ENCODE measurements at regions not wholly inside any gene's neighbourhood (a gene's known extent, or its start where the extent isn't known, plus 50 kb on each side); places are given as distances from the start of the nearest gene placed in this dataset.
"Not testable (repeated sequence)": the region's sequence is repeated elsewhere in the genome, so short reads cannot be mapped to it uniquely, and the experiment has no call there.

- H3K27me3 ChIP-seq, result no peaks in the 10 kb centered on the region
- H3K4me1 ChIP-seq, result no peaks in the 10 kb centered on the region
- H3K4me3 ChIP-seq, result no peak overlapping the region
- H3K9me3 ChIP-seq, result no peaks in the 10 kb centered on the region
- 82 to 97% methylated on average over 1 of the region's 1 CpG for WGBS, 2 donors
- no peak for TF ChIP-seq POLR2A (IDR thresholded peaks at IDR 0.05)
- no peak for TF ChIP-seq CTCF (IDR thresholded peaks at IDR 0.05)
- TF ChIP-seq EP300 (IDR thresholded peaks at IDR 0.05), result no peak
- H3K27ac ChIP-seq, result no peak overlapping the region
- DNase-seq (ENCODE audit: low spot score in 2 of 2), result no peak
- H3K36me3 ChIP-seq, result no peaks in the 10 kb centered on the region
These were observed 453.7 kb downstream of the NAV3 start for GRCh38 chr12:78284417-78284816.

- 66 to 80% methylated on average over 5 of the region's 5 CpGs for whole genome bisulfite sequencing, 2 donors
- TF ChIP-seq EP300 (IDR thresholded peaks at IDR 0.05) (no peak), POLR2A (IDR thresholded peaks at IDR 0.05) (no peak), CTCF (IDR thresholded peaks at IDR 0.05) (no peak)
- Histone ChIP-seq H3K36me3 (no peaks in the 10 kb centered on the region), H3K4me3 (no peak overlapping the region), H3K4me1 (no peaks in the 10 kb centered on the region), H3K27me3 (no peaks in the 10 kb centered on the region), H3K27ac (no peak overlapping the region), H3K9me3 (no peaks in the 10 kb centered on the region)
- DNase-seq (ENCODE audit: low spot score in 2 of 2), result no peak
These were observed 460.1 kb downstream of the NAV3 start for GRCh38 chr12:78290606-78291345.

- Histone ChIP-seq H3K36me3 (no peaks in the 10 kb centered on the region), H3K27ac (no peak overlapping the region), H3K4me3 (no peak overlapping the region), H3K4me1 (no peaks in the 10 kb centered on the region), H3K9me3 (no peaks in the 10 kb centered on the region), H3K27me3 (no peaks in the 10 kb centered on the region)
- no peak for DNase-seq (ENCODE audit: low spot score in 2 of 2)
- 75 to 78% methylated on average over 1 of the region's 1 CpG for WGBS, 2 donors
- TF ChIP-seq POLR2A (IDR thresholded peaks at IDR 0.05) (no peak), CTCF (IDR thresholded peaks at IDR 0.05) (no peak), EP300 (IDR thresholded peaks at IDR 0.05) (no peak)
These were observed 462.5 kb downstream of the NAV3 start for GRCh38 chr12:78293059-78293686.

GRCh38 chr12:78301282-78301681, 470.6 kb downstream of the NAV3 start:
- not testable (repeated sequence) for H3K9me3 ChIP-seq; H3K27me3 ChIP-seq; DNase-seq (ENCODE audit: low spot score in 2 of 2); H3K36me3 ChIP-seq; H3K4me3 ChIP-seq; H3K27ac ChIP-seq; H3K4me1 ChIP-seq
- WGBS, 2 donors, result 80 to 83% methylated on average over 5 of the region's 5 CpGs

GRCh38 chr12:78305808-78306207, 475.1 kb downstream of the NAV3 start:
- H3K4me1 ChIP-seq, result no peaks in the 10 kb centered on the region
- WGBS, 2 donors, result 91% methylated on average over 1 of the region's 1 CpG
- no peak overlapping the region for H3K4me3 ChIP-seq
- H3K36me3 ChIP-seq, result no peaks in the 10 kb centered on the region
- H3K27me3 ChIP-seq, result no peaks in the 10 kb centered on the region
- no peak for DNase-seq (ENCODE audit: low spot score in 2 of 2)
- H3K9me3 ChIP-seq, result no peaks in the 10 kb centered on the region
- TF ChIP-seq CTCF (IDR thresholded peaks at IDR 0.05) (no peak), EP300 (IDR thresholded peaks at IDR 0.05) (no peak), POLR2A (IDR thresholded peaks at IDR 0.05) (no peak)
- no peak overlapping the region for H3K27ac ChIP-seq
